GM23338 (cell line): ENCODE measurements at regions not wholly inside any gene's neighbourhood (a gene's known extent, or its start where the extent isn't known, plus 50 kb on each side); places are given as distances from the start of the nearest gene placed in this dataset.

Experiments used
- ATAC-seq: fragments of 200-7000 bp; cut with Tn5 transposase; 3 replicates; pipeline ENCODE4 v1.9.1; 2020
- DNase-seq: peaks from one replicate; pipeline ENCODE4 v3.0.0-alpha.2; 2015; ENCODE audit warnings: low spot score
- H2AFZ ChIP-seq: fragments of 200-600 bp; sonication (generic); 2 replicates; pipeline ENCODE4 v1.8.0; 2016; ENCODE audit warnings: antibody characterized with exemption, mild to moderate bottlenecking, moderate library complexity
- H3F3A ChIP-seq: fragments of 200-600 bp; sonication (generic); replicated peaks from 2 replicates; pipeline ENCODE4 v1.8.0; 2017; ENCODE audit warnings: antibody characterized with exemption, mixed run types, low read depth
- H3K27ac ChIP-seq: fragments of 200-600 bp; sonication (generic); 2 replicates; pipeline ENCODE4 v1.6.1; 2016; ENCODE audit warnings: low read depth
- H3K27me3 ChIP-seq: fragments of 200-600 bp; sonication (generic); 2 replicates; pipeline ENCODE4 v1.8.0; 2016; ENCODE audit warnings: mild to moderate bottlenecking, mixed run types, moderate library complexity; ENCODE audit not compliant: insufficient read depth
- H3K36me3 ChIP-seq: fragments of 200-600 bp; sonication (generic); 2 replicates; pipeline ENCODE4 v1.8.0; 2016; ENCODE audit warnings: mild to moderate bottlenecking; ENCODE audit not compliant: insufficient read depth
- H3K4me1 ChIP-seq: fragments of 200-600 bp; sonication (generic); 2 replicates; pipeline ENCODE4 v1.8.0; 2016; ENCODE audit warnings: mild to moderate bottlenecking, moderate library complexity; ENCODE audit not compliant: insufficient read depth
- H3K4me2 ChIP-seq: fragments of 200-600 bp; sonication (generic); 2 replicates; pipeline ENCODE4 v1.7.1; 2017; ENCODE audit warnings: mixed run types
- H3K4me3 ChIP-seq: fragments of 200-600 bp; sonication (generic); 2 replicates; pipeline ENCODE4 v1.6.1; 2016; ENCODE audit warnings: mixed run types
- H3K79me2 ChIP-seq: fragments of 200-600 bp; sonication (generic); replicated peaks from 2 replicates; pipeline ENCODE4 v1.8.0; 2017; ENCODE audit warnings: mild to moderate bottlenecking; ENCODE audit not compliant: insufficient read depth
- H3K9me2 ChIP-seq: fragments of 200-600 bp; sonication (generic); 2 replicates; pipeline ENCODE4 v1.8.0; 2017; ENCODE audit not compliant: insufficient read depth
- H4K20me1 ChIP-seq: fragments of 200-600 bp; sonication (generic); replicated peaks from 2 replicates; pipeline ENCODE4 v1.8.0; 2017; ENCODE audit warnings: mild to moderate bottlenecking; ENCODE audit not compliant: insufficient read depth
- H3K27ac Mint-ChIP-seq: 2 replicates; pipeline ENCODE4 v1.8.0; 2020; ENCODE audit warnings: inconsistent platforms, mild to moderate bottlenecking, moderate library complexity, mixed read lengths
- H3K27me3 Mint-ChIP-seq: 3 replicates; pipeline ENCODE4 v1.8.0; 2022; ENCODE audit warnings: low read depth, mild to moderate bottlenecking, moderate library complexity, mixed read lengths, inconsistent platforms; ENCODE audit not compliant: insufficient read depth, poor library complexity
- H3K36me3 Mint-ChIP-seq: 3 replicates; pipeline ENCODE4 v1.8.0; 2021; ENCODE audit warnings: low read depth, mild to moderate bottlenecking, inconsistent platforms, moderate library complexity, mixed read lengths
- H3K4me1 Mint-ChIP-seq: 3 replicates; pipeline ENCODE4 v1.8.0; 2020; ENCODE audit warnings: mild to moderate bottlenecking, inconsistent platforms, mixed read lengths
- H3K4me3 Mint-ChIP-seq: 3 replicates; pipeline ENCODE4 v1.8.0; 2021; ENCODE audit warnings: moderate library complexity, mild to moderate bottlenecking, inconsistent platforms, mixed read lengths
- H3K9me3 Mint-ChIP-seq: 3 replicates; pipeline ENCODE4 v1.8.0; 2020; ENCODE audit warnings: moderate library complexity, mild to moderate bottlenecking, inconsistent platforms, mixed read lengths
- EZH2 ChIP-seq: fragments of 200-600 bp; sonication (generic); IDR thresholded peaks from one replicate; pipeline ENCODE4 v1.8.0; 2017; ENCODE audit warnings: antibody characterized with exemption, mild to moderate bottlenecking, low read depth; ENCODE audit not compliant: unreplicated experiment
- EZH2phosphoT487 ChIP-seq: fragments of 200-600 bp; sonication (generic); IDR thresholded peaks from one replicate; pipeline ENCODE4 v1.8.1; 2018; ENCODE audit warnings: antibody characterized with exemption; ENCODE audit not compliant: unreplicated experiment
- NANOG ChIP-seq: IDR thresholded peaks from 2 replicates; pipeline ENCODE4 v1.6.1; 2016; ENCODE audit warnings: antibody characterized with exemption, borderline replicate concordance
- POLR2AphosphoS5 ChIP-seq: IDR thresholded peaks from 2 replicates; pipeline ENCODE4 v1.6.1; 2016; ENCODE audit warnings: antibody characterized with exemption, low read depth
- STAT1 ChIP-seq: IDR thresholded peaks from one replicate; pipeline ENCODE4 v1.6.1; 2016; ENCODE audit warnings: antibody characterized with exemption; ENCODE audit not compliant: unreplicated experiment
- ZNF114 ChIP-seq: fragments of 250-450 bp; sonication (Bioruptor Pico); IDR thresholded peaks from 2 replicates; pipeline ENCODE4 v1.5.0; 2020; ENCODE audit warnings: mild to moderate bottlenecking, moderate library complexity
- ZNF462 ChIP-seq: fragments of 250-450 bp; sonication (Bioruptor Pico); IDR thresholded peaks from 2 replicates; pipeline ENCODE4 v1.5.0; 2020; ENCODE audit warnings: mild to moderate bottlenecking, moderate library complexity
- TF ChIP-seq, protein P1 (sequence below): IDR thresholded peaks from one replicate; pipeline ENCODE4 v1.6.1; 2018; ENCODE audit warnings: antibody characterized with exemption; ENCODE audit not compliant: unreplicated experiment
- TF ChIP-seq, protein P2 (sequence below): IDR thresholded peaks from 2 replicates; pipeline ENCODE4 v1.6.1; 2016; ENCODE audit warnings: antibody characterized with exemption

GRCh38 chr7:130893441-130893894 lies 159.5 kb upstream of the KLF14 start (continued):
- no peak for TF ChIP-seq ZNF462
- TF ChIP-seq, protein P1, sequence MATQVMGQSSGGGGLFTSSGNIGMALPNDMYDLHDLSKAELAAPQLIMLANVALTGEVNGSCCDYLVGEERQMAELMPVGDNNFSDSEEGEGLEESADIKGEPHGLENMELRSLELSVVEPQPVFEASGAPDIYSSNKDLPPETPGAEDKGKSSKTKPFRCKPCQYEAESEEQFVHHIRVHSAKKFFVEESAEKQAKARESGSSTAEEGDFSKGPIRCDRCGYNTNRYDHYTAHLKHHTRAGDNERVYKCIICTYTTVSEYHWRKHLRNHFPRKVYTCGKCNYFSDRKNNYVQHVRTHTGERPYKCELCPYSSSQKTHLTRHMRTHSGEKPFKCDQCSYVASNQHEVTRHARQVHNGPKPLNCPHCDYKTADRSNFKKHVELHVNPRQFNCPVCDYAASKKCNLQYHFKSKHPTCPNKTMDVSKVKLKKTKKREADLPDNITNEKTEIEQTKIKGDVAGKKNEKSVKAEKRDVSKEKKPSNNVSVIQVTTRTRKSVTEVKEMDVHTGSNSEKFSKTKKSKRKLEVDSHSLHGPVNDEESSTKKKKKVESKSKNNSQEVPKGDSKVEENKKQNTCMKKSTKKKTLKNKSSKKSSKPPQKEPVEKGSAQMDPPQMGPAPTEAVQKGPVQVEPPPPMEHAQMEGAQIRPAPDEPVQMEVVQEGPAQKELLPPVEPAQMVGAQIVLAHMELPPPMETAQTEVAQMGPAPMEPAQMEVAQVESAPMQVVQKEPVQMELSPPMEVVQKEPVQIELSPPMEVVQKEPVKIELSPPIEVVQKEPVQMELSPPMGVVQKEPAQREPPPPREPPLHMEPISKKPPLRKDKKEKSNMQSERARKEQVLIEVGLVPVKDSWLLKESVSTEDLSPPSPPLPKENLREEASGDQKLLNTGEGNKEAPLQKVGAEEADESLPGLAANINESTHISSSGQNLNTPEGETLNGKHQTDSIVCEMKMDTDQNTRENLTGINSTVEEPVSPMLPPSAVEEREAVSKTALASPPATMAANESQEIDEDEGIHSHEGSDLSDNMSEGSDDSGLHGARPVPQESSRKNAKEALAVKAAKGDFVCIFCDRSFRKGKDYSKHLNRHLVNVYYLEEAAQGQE, result no peak

DNA sequence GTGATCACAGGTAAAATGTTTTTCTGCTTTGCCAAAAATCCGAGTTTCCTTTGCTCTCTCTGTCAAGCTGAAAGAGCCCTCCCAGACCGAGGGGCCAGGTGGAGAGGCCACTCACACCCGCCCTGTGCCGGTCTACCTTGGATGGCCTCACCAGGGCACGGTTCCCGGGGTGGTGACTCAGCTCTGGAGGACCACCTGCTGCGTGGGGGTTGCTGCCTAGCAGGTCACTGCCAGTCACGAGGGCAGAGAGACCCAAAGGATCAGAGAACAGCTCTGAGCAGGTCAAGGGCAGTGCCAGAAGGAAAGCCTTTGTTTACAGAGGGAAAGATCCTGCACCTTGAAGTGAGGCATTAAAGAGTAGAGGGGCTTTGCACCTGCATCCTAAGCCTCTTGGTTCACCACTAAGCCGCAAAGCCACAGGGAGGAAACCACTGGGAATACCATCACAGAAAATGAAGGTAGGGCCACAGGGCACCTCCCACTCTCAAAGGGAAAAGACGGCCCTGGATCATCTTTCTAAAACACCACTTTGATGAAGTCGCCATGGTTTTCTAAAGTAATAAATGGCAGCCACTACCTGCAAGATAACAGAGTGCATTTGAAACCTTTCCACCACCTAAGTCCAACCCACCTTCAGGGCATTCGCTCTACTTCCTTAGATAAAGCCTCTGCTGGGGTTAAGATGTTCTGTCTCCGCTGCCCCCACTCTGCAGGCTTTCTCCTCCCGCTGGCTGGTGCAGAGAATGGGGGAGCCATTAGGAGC lies 160.3 kb upstream of the KLF14 start:
- Histone ChIP-seq H3F3A (no peaks in the 10 kb centered on the region), H3K27ac (no peak overlapping the region), H3K36me3 (no peaks in the 10 kb centered on the region), H2AFZ (no peak overlapping the region), H3K4me1 (no peaks in the 10 kb centered on the region), H3K27me3 (no peaks in the 10 kb centered on the region), H4K20me1 (no peaks in the 10 kb centered on the region; the same call in none of the 2 replicates), H3K4me3 (no peak overlapping the region), H3K79me2 (no peaks in the 10 kb centered on the region; the same call in 1 of the 2 replicates), H3K4me2 (no peak overlapping the region), H3K9me2 (no peaks in the 10 kb centered on the region)
- no peaks in the 10 kb centered on the region for H3K27me3 Mint-ChIP-seq
- H3K36me3 Mint-ChIP-seq, result peaks cover 2% of the 10 kb centered on the region; the same call in 2 of the 3 replicates
- ATAC-seq (peak; percentile 24), DNase-seq (no peak)
- H3K9me3 Mint-ChIP-seq, result peaks cover 2% of the 10 kb centered on the region; the same call in 2 of the 3 replicates
- H3K4me1 Mint-ChIP-seq, result peaks cover 29% of the 10 kb centered on the region
- H3K4me3 Mint-ChIP-seq, result no peak overlapping the region
- H3K27ac Mint-ChIP-seq, result peak overlapping the region; percentile 77; the same call in 1 of the 2 replicates
- TF ChIP-seq NANOG (no peak), ZNF114 (CRISPR knock-in tag) (no peak), POLR2AphosphoS5 (no peak), EZH2phosphoT487 (no peak), EZH2 (no peak), STAT1 (no peak)
- TF ChIP-seq, protein P2, sequence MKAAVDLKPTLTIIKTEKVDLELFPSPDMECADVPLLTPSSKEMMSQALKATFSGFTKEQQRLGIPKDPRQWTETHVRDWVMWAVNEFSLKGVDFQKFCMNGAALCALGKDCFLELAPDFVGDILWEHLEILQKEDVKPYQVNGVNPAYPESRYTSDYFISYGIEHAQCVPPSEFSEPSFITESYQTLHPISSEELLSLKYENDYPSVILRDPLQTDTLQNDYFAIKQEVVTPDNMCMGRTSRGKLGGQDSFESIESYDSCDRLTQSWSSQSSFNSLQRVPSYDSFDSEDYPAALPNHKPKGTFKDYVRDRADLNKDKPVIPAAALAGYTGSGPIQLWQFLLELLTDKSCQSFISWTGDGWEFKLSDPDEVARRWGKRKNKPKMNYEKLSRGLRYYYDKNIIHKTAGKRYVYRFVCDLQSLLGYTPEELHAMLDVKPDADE, result no peak
